H9 (cell line): ENCODE measurements at regions not wholly inside any gene's neighbourhood (a gene's known extent, or its start where the extent isn't known, plus 50 kb on each side); places are given as distances from the start of the nearest gene placed in this dataset.

Experiments used
- DNase-seq: peaks from one replicate; pipeline ENCODE4 v3.0.0-alpha.2; 2017
- H2AFZ ChIP-seq: one replicate; pipeline ENCODE4 v1.6.1; 2013; ENCODE audit warnings: mild to moderate bottlenecking, low read length, control low read depth, moderate library complexity
- H2AK5ac ChIP-seq: 2 replicates; pipeline ENCODE4 v1.6.1; 2013; ENCODE audit warnings: low read length, control low read depth, mixed read lengths; ENCODE audit not compliant: insufficient read length
- H2BK120ac ChIP-seq: one replicate; pipeline ENCODE4 v1.6.1; 2013; ENCODE audit warnings: low read depth, mild to moderate bottlenecking, low read length, control low read depth, inconsistent platforms; ENCODE audit not compliant: poor library complexity, severe bottlenecking
- H2BK12ac ChIP-seq: 2 replicates; pipeline ENCODE4 v1.6.1; 2013; ENCODE audit warnings: low read length, control low read depth, mixed read lengths, low read depth; ENCODE audit not compliant: insufficient read length
- H2BK15ac ChIP-seq: 2 replicates; pipeline ENCODE4 v1.6.1; 2013; ENCODE audit warnings: low read depth, low read length, control low read depth
- H2BK20ac ChIP-seq: one replicate; pipeline ENCODE4 v1.6.1; 2013; ENCODE audit warnings: low read depth, mild to moderate bottlenecking, low read length, control low read depth, inconsistent platforms; ENCODE audit not compliant: poor library complexity, severe bottlenecking
- H2BK5ac ChIP-seq: 2 replicates; pipeline ENCODE4 v1.6.1; 2013; ENCODE audit warnings: low read length, control low read depth, mixed read lengths; ENCODE audit not compliant: insufficient read length
- H3K14ac ChIP-seq: 2 replicates; pipeline ENCODE4 v1.6.1; 2013; ENCODE audit warnings: low read length, control low read depth; ENCODE audit not compliant: insufficient read depth
- H3K18ac ChIP-seq: 2 replicates; pipeline ENCODE4 v1.6.1; 2013; ENCODE audit warnings: low read depth, mild to moderate bottlenecking, mixed read lengths, low read length, control low read depth; ENCODE audit not compliant: insufficient read length
- H3K23ac ChIP-seq: 2 replicates; pipeline ENCODE4 v1.6.1; 2013; ENCODE audit warnings: low read length, control low read depth, mixed read lengths, low read depth; ENCODE audit not compliant: insufficient read length
- H3K23me2 ChIP-seq: 2 replicates; pipeline ENCODE4 v1.6.1; 2013; ENCODE audit warnings: low read depth, mild to moderate bottlenecking, mixed read lengths, low read length, control low read depth; ENCODE audit not compliant: insufficient read length, poor library complexity, severe bottlenecking
- H3K27ac ChIP-seq: 2 replicates; pipeline ENCODE4 v1.5.1; 2013; ENCODE audit warnings: low read length, control low read depth, mixed read lengths, low read depth; ENCODE audit not compliant: insufficient read length
- H3K27me3 ChIP-seq: 2 replicates; pipeline ENCODE4 v1.6.1; 2013; ENCODE audit warnings: low read length, control low read depth, inconsistent platforms; ENCODE audit not compliant: insufficient read depth
- H3K4ac ChIP-seq: 2 replicates; pipeline ENCODE4 v1.6.1; 2013; ENCODE audit warnings: low read depth, mild to moderate bottlenecking, control low read depth, inconsistent platforms, low read length, moderate library complexity
- H3K4me1 ChIP-seq: 2 replicates; pipeline ENCODE4 v1.6.1; 2013; ENCODE audit warnings: low read length, control low read depth, inconsistent platforms; ENCODE audit not compliant: insufficient read depth
- H3K4me2 ChIP-seq: 2 replicates; pipeline ENCODE4 v1.6.1; 2013; ENCODE audit warnings: low read length, control low read depth, mixed read lengths; ENCODE audit not compliant: insufficient read length, insufficient read depth
- H3K56ac ChIP-seq: 2 replicates; pipeline ENCODE4 v1.6.1; 2013; ENCODE audit warnings: low read depth, mild to moderate bottlenecking, mixed read lengths, low read length, control low read depth; ENCODE audit not compliant: insufficient read length
- H3K79me1 ChIP-seq: 2 replicates; pipeline ENCODE4 v1.6.1; 2013; ENCODE audit warnings: low read depth, mild to moderate bottlenecking, moderate library complexity, low read length, control low read depth, inconsistent platforms; ENCODE audit not compliant: insufficient read depth, poor library complexity, severe bottlenecking
- H3K79me2 ChIP-seq: 2 replicates; pipeline ENCODE4 v1.6.1; 2013; ENCODE audit warnings: low read length, control low read depth, inconsistent platforms; ENCODE audit not compliant: insufficient read depth
- H3K9ac ChIP-seq: 2 replicates; pipeline ENCODE4 v1.6.1; 2013; ENCODE audit warnings: low read length, control low read depth, mixed read lengths; ENCODE audit not compliant: insufficient read length; ENCODE audit errors: extremely low read depth
- H3K9me3 ChIP-seq: one replicate; pipeline ENCODE4 v1.6.1; 2013; ENCODE audit warnings: low read depth, low read length, inconsistent platforms; ENCODE audit not compliant: control insufficient read depth
- H3T11ph ChIP-seq: one replicate; pipeline ENCODE4 v1.6.1; 2013; ENCODE audit warnings: mild to moderate bottlenecking, low read length, control low read depth, inconsistent platforms
- H4K20me1 ChIP-seq: one replicate; pipeline ENCODE4 v1.6.1; 2013; ENCODE audit not compliant: control insufficient read depth, insufficient read length, insufficient read depth
- H4K5ac ChIP-seq: 2 replicates; pipeline ENCODE4 v1.6.1; 2013; ENCODE audit warnings: low read depth, mild to moderate bottlenecking, mixed read lengths, low read length, control low read depth; ENCODE audit not compliant: insufficient read length
- H4K8ac ChIP-seq: replicated peaks from 2 replicates; pipeline ENCODE4 v1.6.1; 2013; ENCODE audit warnings: low read length, control low read depth, mixed read lengths, low read depth; ENCODE audit not compliant: insufficient read length
- H4K91ac ChIP-seq: 2 replicates; pipeline ENCODE4 v1.6.1; 2013; ENCODE audit warnings: low read depth, mild to moderate bottlenecking, moderate library complexity, mixed read lengths, low read length, control low read depth; ENCODE audit not compliant: insufficient read length
- H3K27ac Mint-ChIP-seq, 3 experiments: 2 replicates in 2 of 3; 3 replicates in 1 of 3; pipeline ENCODE4 v1.8.0; 2020 to 2021; ENCODE audit warnings: mixed read lengths in 3 of 3, mild to moderate bottlenecking in 1 of 3, moderate library complexity in 1 of 3
- H3K27me3 Mint-ChIP-seq: 2 replicates; pipeline ENCODE4 v1.8.0; 2021; ENCODE audit warnings: low read depth, mild to moderate bottlenecking, moderate library complexity, mixed read lengths
- H3K36me3 Mint-ChIP-seq, 3 experiments: 2 replicates in 2 of 3; 3 replicates in 1 of 3; pipeline ENCODE4 v1.8.0; 2020 to 2021; ENCODE audit warnings: low read depth in 3 of 3, mixed read lengths in 3 of 3; ENCODE audit not compliant: insufficient read depth in 1 of 3
- H3K4me1 Mint-ChIP-seq, 2 experiments: 2 replicates each; pipeline ENCODE4 v1.8.0; 2020; ENCODE audit warnings: mixed read lengths in 2 of 2
- H3K4me3 Mint-ChIP-seq, 2 experiments: 2 replicates in 1 of 2; 3 replicates in 1 of 2; pipeline ENCODE4 v1.8.0; 2020 to 2021; ENCODE audit warnings: mild to moderate bottlenecking in 2 of 2, mixed read lengths in 2 of 2, moderate library complexity in 1 of 2
- H3K9me3 Mint-ChIP-seq, 2 experiments: 2 replicates in 1 of 2; 3 replicates in 1 of 2; pipeline ENCODE4 v1.8.0; 2020; ENCODE audit warnings: mild to moderate bottlenecking in 2 of 2, mixed read lengths in 2 of 2, moderate library complexity in 1 of 2
- WGBS: extraction: QIAGEN DNeasy Blood & Tissue Kit; methylation state at CpG from one replicate; pipeline ENCODE4 v1.1.7; 2013; ENCODE audit warnings: missing lambda C conversion rate, low lambda C conversion rate, mixed read lengths; ENCODE audit not compliant: insufficient read length; ENCODE audit errors: extremely low coverage; 5-methylcytosine and 5-hydroxymethylcytosine counted together
- TF ChIP-seq, protein P1 (sequence below): fragments of 200-600 bp; sonication (generic); conservative IDR thresholded peaks from 3 replicates; pipeline ENCODE4 v1.8.0; 2021; ENCODE audit warnings: antibody characterized with exemption, mild to moderate bottlenecking

DNA sequence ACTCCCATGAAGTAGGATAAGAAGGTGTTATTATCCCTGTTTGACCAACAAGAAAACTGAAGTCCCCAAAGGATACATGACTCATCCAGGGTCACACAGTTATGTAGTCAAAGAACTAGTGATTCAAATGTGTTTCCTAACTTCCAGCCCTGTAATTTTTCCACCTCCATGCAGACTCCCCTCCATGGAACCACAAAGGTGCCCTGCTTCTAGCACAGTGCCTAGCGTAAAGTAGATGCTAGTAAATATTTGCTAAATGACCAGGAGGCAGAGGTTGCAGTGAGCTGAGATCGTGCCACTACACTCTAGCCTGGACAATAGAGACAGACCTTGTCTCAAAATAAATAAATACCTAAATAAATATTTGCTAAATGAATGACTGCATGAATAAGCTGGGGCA, 55.8 kb downstream of the FRMPD3 start:
- no peak overlapping the region for H3K4me3 Mint-ChIP-seq
- DNase-seq = no peak
- Histone ChIP-seq H4K20me1 (no peaks in the 10 kb centered on the region), H2BK5ac (no peak overlapping the region), H3K79me1 (no peaks in the 10 kb centered on the region), H3K27ac (no peak overlapping the region), H2AK5ac (no peak overlapping the region), H4K5ac (no peak overlapping the region), H3K18ac (no peak overlapping the region), H3K27me3 (peaks cover 8% of the 10 kb centered on the region; the same call in 1 of the 2 replicates), H3K4me1 (no peaks in the 10 kb centered on the region), H3K79me2 (no peaks in the 10 kb centered on the region), H3K56ac (no peak overlapping the region), H3K14ac (no peak overlapping the region), H4K91ac (no peak overlapping the region), H3K23me2 (no peaks in the 10 kb centered on the region), H3T11ph (no peak overlapping the region), H3K9me3 (peaks cover 4% of the 10 kb centered on the region), H2BK120ac (no peak overlapping the region), H3K23ac (no peak overlapping the region), H3K9ac (no peak overlapping the region), H2BK20ac (no peak overlapping the region), H2BK15ac (no peak overlapping the region), H2BK12ac (no peak overlapping the region), H2AFZ (no peak overlapping the region), H3K4ac (no peak overlapping the region), H3K4me2 (no peak overlapping the region), H4K8ac (no peak overlapping the region)
- peaks cover 17 to 57% of the 10 kb centered on the region in 2 experiments; a peak in 3 of 5 replicates for H3K9me3 Mint-ChIP-seq
- no peak overlapping the region for H3K27ac Mint-ChIP-seq
- WGBS = no CpG with 5 or more reads among the region's 2 CpGs
- H3K36me3 Mint-ChIP-seq = no peaks in the 10 kb centered on the region; a peak in 1 of 7 replicates
- peaks cover 66% of the 10 kb centered on the region for H3K27me3 Mint-ChIP-seq
- TF ChIP-seq, protein P1, sequence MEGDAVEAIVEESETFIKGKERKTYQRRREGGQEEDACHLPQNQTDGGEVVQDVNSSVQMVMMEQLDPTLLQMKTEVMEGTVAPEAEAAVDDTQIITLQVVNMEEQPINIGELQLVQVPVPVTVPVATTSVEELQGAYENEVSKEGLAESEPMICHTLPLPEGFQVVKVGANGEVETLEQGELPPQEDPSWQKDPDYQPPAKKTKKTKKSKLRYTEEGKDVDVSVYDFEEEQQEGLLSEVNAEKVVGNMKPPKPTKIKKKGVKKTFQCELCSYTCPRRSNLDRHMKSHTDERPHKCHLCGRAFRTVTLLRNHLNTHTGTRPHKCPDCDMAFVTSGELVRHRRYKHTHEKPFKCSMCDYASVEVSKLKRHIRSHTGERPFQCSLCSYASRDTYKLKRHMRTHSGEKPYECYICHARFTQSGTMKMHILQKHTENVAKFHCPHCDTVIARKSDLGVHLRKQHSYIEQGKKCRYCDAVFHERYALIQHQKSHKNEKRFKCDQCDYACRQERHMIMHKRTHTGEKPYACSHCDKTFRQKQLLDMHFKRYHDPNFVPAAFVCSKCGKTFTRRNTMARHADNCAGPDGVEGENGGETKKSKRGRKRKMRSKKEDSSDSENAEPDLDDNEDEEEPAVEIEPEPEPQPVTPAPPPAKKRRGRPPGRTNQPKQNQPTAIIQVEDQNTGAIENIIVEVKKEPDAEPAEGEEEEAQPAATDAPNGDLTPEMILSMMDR = no peak
- peaks cover 12 to 23% of the 10 kb centered on the region in 2 experiments; a peak in 3 of 4 replicates for H3K4me1 Mint-ChIP-seq
